ENCODE measurements at regions not wholly inside any gene's neighbourhood (a gene's known extent, or its start where the extent isn't known, plus 50 kb on each side); places are given as distances from the start of the nearest gene placed in this dataset.

DNA sequence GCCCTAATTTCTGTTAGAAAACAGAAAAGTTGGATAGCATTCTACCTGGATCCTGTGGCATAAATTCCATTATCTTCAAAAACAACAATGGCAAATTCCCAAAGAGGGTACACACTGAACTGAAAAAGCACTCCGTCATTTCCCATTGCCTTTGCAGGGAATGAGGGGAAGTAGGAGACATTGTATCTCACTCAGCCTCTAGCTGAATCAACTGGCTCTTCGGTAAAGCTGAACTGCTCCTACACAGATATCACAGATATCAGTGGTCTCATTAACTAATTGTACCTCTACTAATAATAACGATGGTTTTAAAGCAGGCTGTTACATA is 64.2 kb upstream of the PRKAR2B start:
- Mint-ChIP-seq H3K4me3 (ENCODE audit: unreplicated experiment) (no peak overlapping the region), H3K36me3 (ENCODE audit: unreplicated experiment) (no peaks in the 10 kb centered on the region), H3K4me1 (ENCODE audit: low read depth, unreplicated experiment) (peaks cover 2% of the 10 kb centered on the region), H3K9me3 (ENCODE audit: unreplicated experiment) (peaks cover 3% of the 10 kb centered on the region), H3K27ac (ENCODE audit: unreplicated experiment) (no peak overlapping the region), H3K27me3 (ENCODE audit: unreplicated experiment) (peaks cover 2% of the 10 kb centered on the region)
- TF ChIP-seq, protein P1, sequence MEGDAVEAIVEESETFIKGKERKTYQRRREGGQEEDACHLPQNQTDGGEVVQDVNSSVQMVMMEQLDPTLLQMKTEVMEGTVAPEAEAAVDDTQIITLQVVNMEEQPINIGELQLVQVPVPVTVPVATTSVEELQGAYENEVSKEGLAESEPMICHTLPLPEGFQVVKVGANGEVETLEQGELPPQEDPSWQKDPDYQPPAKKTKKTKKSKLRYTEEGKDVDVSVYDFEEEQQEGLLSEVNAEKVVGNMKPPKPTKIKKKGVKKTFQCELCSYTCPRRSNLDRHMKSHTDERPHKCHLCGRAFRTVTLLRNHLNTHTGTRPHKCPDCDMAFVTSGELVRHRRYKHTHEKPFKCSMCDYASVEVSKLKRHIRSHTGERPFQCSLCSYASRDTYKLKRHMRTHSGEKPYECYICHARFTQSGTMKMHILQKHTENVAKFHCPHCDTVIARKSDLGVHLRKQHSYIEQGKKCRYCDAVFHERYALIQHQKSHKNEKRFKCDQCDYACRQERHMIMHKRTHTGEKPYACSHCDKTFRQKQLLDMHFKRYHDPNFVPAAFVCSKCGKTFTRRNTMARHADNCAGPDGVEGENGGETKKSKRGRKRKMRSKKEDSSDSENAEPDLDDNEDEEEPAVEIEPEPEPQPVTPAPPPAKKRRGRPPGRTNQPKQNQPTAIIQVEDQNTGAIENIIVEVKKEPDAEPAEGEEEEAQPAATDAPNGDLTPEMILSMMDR (IDR thresholded peaks at IDR 0.05; ENCODE audit: partially characterized antibody, unreplicated experiment): no peak
- DNase-seq: no peak

DNA sequence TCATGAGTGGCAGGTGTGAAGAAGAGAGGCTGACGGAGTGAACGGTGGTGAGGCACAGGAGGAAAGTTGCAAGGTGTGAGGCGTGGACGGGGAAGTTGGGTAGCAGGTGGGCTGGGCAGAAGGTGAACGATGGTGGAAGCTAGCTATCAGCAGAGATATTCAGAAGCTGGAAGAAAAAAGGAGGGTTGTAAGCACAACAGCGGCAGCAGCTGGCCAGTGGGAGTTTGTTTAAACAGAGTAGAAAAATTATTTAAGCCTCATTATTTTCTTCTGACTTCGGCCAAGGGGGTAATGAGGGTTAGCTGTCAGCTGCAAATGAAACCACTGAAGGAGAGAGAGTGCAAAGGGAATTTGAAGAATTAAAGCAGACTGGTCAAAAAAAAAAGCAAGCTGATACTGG is 62.1 kb upstream of the PRKAR2B start:
- Mint-ChIP-seq H3K36me3 (ENCODE audit: unreplicated experiment) (no peaks in the 10 kb centered on the region), H3K27me3 (ENCODE audit: unreplicated experiment) (peaks cover 2% of the 10 kb centered on the region), H3K4me1 (ENCODE audit: low read depth, unreplicated experiment) (peaks cover 3% of the 10 kb centered on the region), H3K9me3 (ENCODE audit: unreplicated experiment) (peaks cover 3% of the 10 kb centered on the region), H3K27ac (ENCODE audit: unreplicated experiment) (no peak overlapping the region), H3K4me3 (ENCODE audit: unreplicated experiment) (no peak overlapping the region)
- TF ChIP-seq, protein P1 (IDR thresholded peaks at IDR 0.05; ENCODE audit: partially characterized antibody, unreplicated experiment): no peak
- no peak for DNase-seq

DNA sequence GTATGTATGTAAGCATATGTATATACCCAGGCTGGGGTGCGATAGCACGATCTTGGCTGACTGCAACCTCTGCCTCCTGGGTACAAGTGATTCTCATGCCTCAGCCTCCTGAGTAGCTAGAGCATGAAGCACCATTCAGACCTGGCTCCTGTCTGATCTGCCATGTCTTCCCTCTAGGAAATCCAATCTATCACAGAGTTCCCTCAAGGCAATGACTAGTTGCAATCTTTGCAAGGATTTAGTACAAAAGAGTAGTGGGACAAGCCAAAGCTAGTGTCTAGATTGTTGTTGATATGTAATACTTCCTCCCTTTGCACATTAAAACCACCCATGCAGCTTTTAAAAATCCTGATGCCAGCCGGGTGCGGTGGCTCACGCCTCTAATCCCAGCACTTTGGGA is 60.5 kb upstream of the PRKAR2B start:
- H3K4me3 Mint-ChIP-seq (ENCODE audit: unreplicated experiment): no peak overlapping the region
- H3K9me3 Mint-ChIP-seq (ENCODE audit: unreplicated experiment): peaks cover 3% of the 10 kb centered on the region
- no peak for DNase-seq
- H3K27ac Mint-ChIP-seq (ENCODE audit: unreplicated experiment): no peak overlapping the region
- no peaks in the 10 kb centered on the region for H3K36me3 Mint-ChIP-seq (ENCODE audit: unreplicated experiment)
- TF ChIP-seq, protein P1 (IDR thresholded peaks at IDR 0.05; ENCODE audit: partially characterized antibody, unreplicated experiment): no peak
- H3K27me3 Mint-ChIP-seq (ENCODE audit: unreplicated experiment): peaks cover 2% of the 10 kb centered on the region
- peaks cover 3% of the 10 kb centered on the region for H3K4me1 Mint-ChIP-seq (ENCODE audit: low read depth, unreplicated experiment)

DNA sequence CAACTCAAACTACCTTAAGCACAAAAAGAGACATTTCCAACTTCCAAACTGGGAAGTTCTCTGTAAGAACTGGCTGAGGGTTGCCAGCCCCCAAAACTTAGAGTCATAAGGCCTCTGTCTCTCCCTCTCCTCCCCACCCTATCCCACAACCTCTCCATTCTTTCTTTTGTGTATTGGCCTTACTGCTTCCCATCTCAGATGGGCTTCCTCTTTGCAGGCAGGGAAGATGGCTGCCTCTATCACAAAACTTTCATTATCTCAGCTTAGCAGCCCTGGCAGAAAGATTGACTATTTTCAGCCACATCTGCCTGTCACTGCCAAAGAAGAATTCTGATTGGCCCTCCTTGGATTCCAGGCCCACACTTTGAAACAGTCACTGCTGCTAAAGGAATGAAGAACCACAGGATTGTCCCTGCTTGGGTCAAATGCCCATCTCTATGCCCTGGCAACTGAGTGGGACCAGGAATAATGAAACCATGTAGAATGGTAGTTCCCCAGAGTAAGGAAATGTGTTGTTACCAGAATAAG is 58.0 kb upstream of the PRKAR2B start:
- peaks cover 3% of the 10 kb centered on the region for H3K9me3 Mint-ChIP-seq (ENCODE audit: unreplicated experiment)
- TF ChIP-seq, protein P1 (IDR thresholded peaks at IDR 0.05; ENCODE audit: partially characterized antibody, unreplicated experiment): no peak
- no peaks in the 10 kb centered on the region for H3K36me3 Mint-ChIP-seq (ENCODE audit: unreplicated experiment)
- H3K4me1 Mint-ChIP-seq (ENCODE audit: low read depth, unreplicated experiment): peaks cover 3% of the 10 kb centered on the region
- H3K4me3 Mint-ChIP-seq (ENCODE audit: unreplicated experiment): no peak overlapping the region
- peaks cover 2% of the 10 kb centered on the region for H3K27me3 Mint-ChIP-seq (ENCODE audit: unreplicated experiment)
- no peak overlapping the region for H3K27ac Mint-ChIP-seq (ENCODE audit: unreplicated experiment)
- no peak for DNase-seq

DNA sequence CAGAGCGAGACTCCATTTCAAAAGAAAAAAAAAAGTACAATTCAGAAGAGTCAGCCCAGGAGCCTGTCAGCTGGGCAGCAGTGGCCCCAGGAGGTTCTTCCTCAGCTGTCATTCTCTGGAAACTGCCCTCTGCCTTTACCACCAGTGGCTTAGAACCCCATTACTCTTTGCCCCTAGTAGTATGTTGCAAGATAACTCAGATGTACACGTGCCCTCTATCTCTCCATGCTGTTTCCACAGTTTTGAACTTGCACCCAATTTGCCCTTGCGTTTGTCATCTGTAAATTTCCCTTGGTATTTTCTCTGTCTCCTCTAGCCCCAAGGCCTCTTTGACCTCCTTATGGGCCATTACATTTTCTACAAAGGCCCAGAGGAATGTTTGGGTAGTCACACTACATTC is 56.7 kb upstream of the PRKAR2B start:
- H3K4me3 Mint-ChIP-seq (ENCODE audit: unreplicated experiment): no peak overlapping the region
- H3K27ac Mint-ChIP-seq (ENCODE audit: unreplicated experiment): no peak overlapping the region
- no peaks in the 10 kb centered on the region for H3K36me3 Mint-ChIP-seq (ENCODE audit: unreplicated experiment)
- no peak for DNase-seq
- H3K27me3 Mint-ChIP-seq (ENCODE audit: unreplicated experiment): no peaks in the 10 kb centered on the region
- TF ChIP-seq, protein P1 (IDR thresholded peaks at IDR 0.05; ENCODE audit: partially characterized antibody, unreplicated experiment): no peak
- H3K4me1 Mint-ChIP-seq (ENCODE audit: low read depth, unreplicated experiment): peaks cover 2% of the 10 kb centered on the region
- no peaks in the 10 kb centered on the region for H3K9me3 Mint-ChIP-seq (ENCODE audit: unreplicated experiment)

All from glutamatergic neuron (in vitro differentiated cells).